Pancreas (tissue), 10 donors: ENCODE measurements at regions not wholly inside any gene's neighbourhood (a gene's known extent, or its start where the extent isn't known, plus 50 kb on each side); places are given as distances from the start of the nearest gene placed in this dataset.

Experiments
- ATAC-seq, 4 donors: fragments of 200-7000 bp; cut with Tn5 transposase; one replicate each; pipeline versions ENCODE4 v1.8.0 to v1.9.1; 2020; ENCODE audit warnings: mild to moderate bottlenecking in 4 of 4, moderate library complexity in 4 of 4
- DNase-seq, 6 donors: peaks; one replicate each; pipeline ENCODE4 v3.0.0-alpha.2; 2020
- FAIRE-seq: peaks from 2 replicates; lab custom pipeline; 2012; peaks lifted over from hg19 to GRCh38; lab: Jason Lieb, UNC
- H3K27ac ChIP-seq, 4 donors: fragments of 200-600 bp; sonication (generic); 1 replicate in 3 of 4; 2 replicates in 1 of 4; pipeline versions ENCODE4 v1.5.0 to v1.8.0; 2020
- H3K27me3 ChIP-seq, 4 donors: fragments of 200-600 bp; one replicate each; pipeline ENCODE4 v1.8.0; 2021
- H3K36me3 ChIP-seq, 3 donors: fragments of 200-600 bp; sonication (generic) in 1 of 3; one replicate each; pipeline versions ENCODE4 v1.5.0 to v1.8.0; 2020 to 2021
- H3K4me1 ChIP-seq, 3 donors: fragments of 200-600 bp; one replicate each; pipeline ENCODE4 v1.8.0; 2021
- H3K4me3 ChIP-seq, 4 donors: fragments of 200-600 bp; sonication (generic) in 2 of 4; one replicate each; pipeline versions ENCODE4 v1.5.0 to v1.8.0; 2020 to 2021
- H3K9me3 ChIP-seq, 4 donors: fragments of 200-600 bp; one replicate each; pipeline ENCODE4 v1.8.0; 2021
- whole genome bisulfite sequencing, 2 donors: extraction: QIAGEN DNeasy Blood & Tissue Kit; methylation state at CpG; one replicate each; pipeline ENCODE4 v1.1.7; 2013; 5-methylcytosine and 5-hydroxymethylcytosine counted together
- intact Hi-C, 3 donors: fragments of 100-400 bp; cut with DNase I; formaldehyde crosslinking; loops; one replicate each; pipeline versions ENCODE4 v1.11.1 to v1.14.2; 2022
- TF ChIP-seq, protein P1 (sequence below), 4 donors: fragments of 200-600 bp; sonication (generic) in 3 of 4; IDR thresholded peaks; one replicate each; pipeline versions ENCODE4 v1.5.0 to v1.8.0; 2021; ENCODE audit warnings: antibody characterized with exemption in 4 of 4
- donor health status: healthy with polysubstance abuse.
- donor health status: DM: no; HTN: no; CAD: no; lungs with moderate emphysema.
- donor health status: DM: no; HTN: no; CAD: no.
- donor health status: control.
- donor health status: control.
- donor health status: Bipolar disorder and iron deficiency.
- donor health status: DM: yes; HTN: yes; CAD: no.
- donor health status: DM: no; HTN: no; CAD: no.
- donor health status: DM: no; HTN: no; CAD: no.
- donor health status: DM: yes; HTN: yes; CAD: no.

- H3K4me1 ChIP-seq: no peaks in the 10 kb centered on the region
- WGBS, 2 donors: 16 to 25% methylated on average over 5 of the region's 5 CpGs
- no peak overlapping the region for H3K4me3 ChIP-seq
- no peak overlapping the region for H3K27ac ChIP-seq
- H3K9me3 ChIP-seq: no peaks in the 10 kb centered on the region
- ATAC-seq (no peak), DNase-seq (no peak), FAIRE-seq (no peak)
- intact Hi-C loops: no loop called here
- H3K36me3 ChIP-seq: no peaks in the 10 kb centered on the region
- peaks cover 0 to 18% (median 0%) of the 10 kb centered on the region in 4 donors for H3K27me3 ChIP-seq
- TF ChIP-seq, protein P1, sequence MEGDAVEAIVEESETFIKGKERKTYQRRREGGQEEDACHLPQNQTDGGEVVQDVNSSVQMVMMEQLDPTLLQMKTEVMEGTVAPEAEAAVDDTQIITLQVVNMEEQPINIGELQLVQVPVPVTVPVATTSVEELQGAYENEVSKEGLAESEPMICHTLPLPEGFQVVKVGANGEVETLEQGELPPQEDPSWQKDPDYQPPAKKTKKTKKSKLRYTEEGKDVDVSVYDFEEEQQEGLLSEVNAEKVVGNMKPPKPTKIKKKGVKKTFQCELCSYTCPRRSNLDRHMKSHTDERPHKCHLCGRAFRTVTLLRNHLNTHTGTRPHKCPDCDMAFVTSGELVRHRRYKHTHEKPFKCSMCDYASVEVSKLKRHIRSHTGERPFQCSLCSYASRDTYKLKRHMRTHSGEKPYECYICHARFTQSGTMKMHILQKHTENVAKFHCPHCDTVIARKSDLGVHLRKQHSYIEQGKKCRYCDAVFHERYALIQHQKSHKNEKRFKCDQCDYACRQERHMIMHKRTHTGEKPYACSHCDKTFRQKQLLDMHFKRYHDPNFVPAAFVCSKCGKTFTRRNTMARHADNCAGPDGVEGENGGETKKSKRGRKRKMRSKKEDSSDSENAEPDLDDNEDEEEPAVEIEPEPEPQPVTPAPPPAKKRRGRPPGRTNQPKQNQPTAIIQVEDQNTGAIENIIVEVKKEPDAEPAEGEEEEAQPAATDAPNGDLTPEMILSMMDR (IDR thresholded peaks at IDR 0.05): no peak
Observed at GRCh38 chr13:112124141-112124540, 57.2 kb downstream of the SOX1 start.

DNA sequence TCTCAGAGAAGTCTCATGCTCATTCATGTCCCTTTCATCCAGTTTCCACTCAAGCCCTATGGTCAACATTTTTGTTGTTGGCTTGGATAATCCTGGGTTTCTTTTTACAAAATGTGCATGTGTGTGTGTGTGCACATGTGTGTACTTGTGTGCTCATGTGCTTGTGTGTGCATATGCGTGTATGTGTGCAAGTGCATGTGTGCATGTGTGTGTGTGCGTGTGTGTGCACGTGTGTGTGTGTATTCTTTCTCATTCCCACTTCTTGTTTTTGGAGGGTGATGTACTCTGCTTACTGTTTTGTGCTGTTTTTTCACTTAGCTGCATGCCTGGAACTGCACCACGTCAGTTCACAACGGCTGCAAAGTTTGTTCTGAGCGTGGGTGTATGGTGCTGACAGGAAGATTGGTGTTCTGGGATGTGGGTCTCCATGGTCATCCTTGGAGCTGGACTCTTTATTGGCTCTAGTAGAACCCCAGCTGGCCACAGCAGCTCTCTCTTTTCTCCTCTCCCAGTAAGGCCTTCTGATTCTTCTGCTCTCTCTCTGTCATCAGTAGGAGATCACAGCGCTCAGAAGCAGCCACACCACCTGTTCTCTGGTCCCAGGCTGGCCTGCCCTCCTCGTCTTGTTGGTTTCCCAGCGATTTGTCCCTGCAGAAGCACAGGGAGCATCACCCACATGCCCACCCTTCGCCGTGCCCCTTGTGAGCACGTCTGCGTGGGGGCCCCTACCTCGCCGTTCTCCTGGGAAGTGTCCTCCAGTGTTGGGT lies 60.8 kb downstream of the SOX1 start:
- Histone ChIP-seq H3K27ac (no peak overlapping the region), H3K4me1 (no peaks in the 10 kb centered on the region), H3K27me3 (peaks cover 0 to 18% (median 2%) of the 10 kb centered on the region in 4 donors), H3K4me3 (no peak overlapping the region), H3K9me3 (no peaks in the 10 kb centered on the region), H3K36me3 (no peaks in the 10 kb centered on the region)
- WGBS, 2 donors: 56 to 68% methylated on average over 15 of the region's 15 CpGs
- DNase-seq: no peak
- no peak for FAIRE-seq
- ATAC-seq: no peak
- TF ChIP-seq, protein P1 (IDR thresholded peaks at IDR 0.05): no peak
- intact Hi-C loops: no loop called here

GRCh38 chr13:112128331-112128610 lies 61.3 kb downstream of the SOX1 start:
- FAIRE-seq: no peak
- ATAC-seq: no peak
- DNase-seq: no peak

GRCh38 chr13:112130418-112130817 lies 63.5 kb downstream of the SOX1 start:
- Histone ChIP-seq H3K4me1 (no peaks in the 10 kb centered on the region), H3K27me3 (peaks cover 0 to 12% (median 2%) of the 10 kb centered on the region in 4 donors), H3K9me3 (no peaks in the 10 kb centered on the region), H3K4me3 (no peak overlapping the region), H3K27ac (no peak overlapping the region), H3K36me3 (no peaks in the 10 kb centered on the region)
- intact Hi-C loops: no loop called here
- TF ChIP-seq, protein P1 (IDR thresholded peaks at IDR 0.05): no peak
- ATAC-seq (no peak), DNase-seq (no peak), FAIRE-seq (no peak)
- 74 to 84% methylated on average over 7 of the region's 7 CpGs for WGBS, 2 donors

More at GRCh38 chr13:112128331-112128610, 61.3 kb downstream of the SOX1 start:
- no peaks in the 10 kb centered on the region for H3K36me3 ChIP-seq
- peaks cover 0 to 18% (median 2%) of the 10 kb centered on the region in 4 donors for H3K27me3 ChIP-seq
- no peaks in the 10 kb centered on the region for H3K4me1 ChIP-seq
- intact Hi-C loops: no loop called here
- WGBS, 2 donors: 60 to 77% methylated on average over 8 of the region's 8 CpGs
- no peak overlapping the region for H3K4me3 ChIP-seq
- H3K27ac ChIP-seq: no peak overlapping the region
- H3K9me3 ChIP-seq: no peaks in the 10 kb centered on the region
- TF ChIP-seq, protein P1 (IDR thresholded peaks at IDR 0.05): no peak

DNA sequence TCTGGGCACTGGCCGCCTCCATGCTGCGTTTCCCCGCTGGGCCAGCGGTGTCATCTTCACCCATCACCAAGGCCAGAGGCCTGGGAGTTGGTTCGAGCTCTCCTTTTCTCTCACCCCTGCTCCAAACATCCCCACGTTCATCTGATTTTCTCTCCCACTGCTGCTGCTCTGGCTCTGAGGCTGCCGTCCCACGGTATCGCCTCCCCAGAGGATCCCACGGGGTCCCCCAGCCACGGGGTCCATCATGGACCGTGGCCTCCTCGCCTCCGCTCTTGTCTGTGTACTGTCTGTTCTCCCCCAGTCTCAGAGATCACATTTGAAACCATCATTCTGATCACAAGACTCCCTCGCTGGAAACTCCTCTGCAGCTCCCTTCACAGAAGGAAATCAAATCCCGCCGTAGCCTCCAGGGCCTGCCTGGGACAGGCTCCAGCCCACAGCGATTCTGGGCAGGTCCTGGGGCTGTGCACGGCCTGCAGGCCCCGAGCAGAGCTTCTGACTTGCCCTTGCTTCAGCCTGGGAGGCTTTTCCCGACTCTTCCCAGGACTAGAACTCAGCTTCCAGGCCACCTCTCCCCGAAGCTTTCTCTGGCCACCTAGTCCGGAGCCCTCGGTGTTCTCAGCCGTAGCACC lies 64.2 kb downstream of the SOX1 start:
- no peak for ATAC-seq
- 49 to 67% methylated on average over 25 of the region's 25 CpGs for WGBS, 2 donors

More for the DNA sequence above, 64.2 kb downstream of the SOX1 start:
- FAIRE-seq (no peak), DNase-seq (no peak)
- no peaks in the 10 kb centered on the region for H3K4me1 ChIP-seq
- no peak overlapping the region for H3K27ac ChIP-seq
- TF ChIP-seq, protein P1 (IDR thresholded peaks at IDR 0.05): no peak
- no peaks in the 10 kb centered on the region for H3K36me3 ChIP-seq
- intact Hi-C loops: no loop called here
- no peaks in the 10 kb centered on the region for H3K9me3 ChIP-seq
- peaks cover 0 to 6% (median 2%) of the 10 kb centered on the region in 4 donors for H3K27me3 ChIP-seq
- no peak overlapping the region for H3K4me3 ChIP-seq
